Ovary (tissue), 1 donor: ENCODE measurements at regions not wholly inside any gene's neighbourhood (a gene's known extent, or its start where the extent isn't known, plus 50 kb on each side); places are given as distances from the start of the nearest gene placed in this dataset.
"Not testable (repeated sequence)": the region's sequence is repeated elsewhere in the genome, so short reads cannot be mapped to it uniquely, and the experiment has no call there.

Experiments
- EP300 ChIP-seq: sonication (generic); formaldehyde crosslinking; IDR thresholded peaks from one replicate; pipeline ENCODE4 v1.6.1; 2017; ENCODE audit warnings: antibody characterized with exemption
- POLR2A ChIP-seq: fragments of 450-650 bp; IDR thresholded peaks from one replicate; pipeline ENCODE4 v1.6.1; 2017; ENCODE audit warnings: antibody characterized with exemption, mild to moderate bottlenecking, moderate library complexity

- TF ChIP-seq EP300, POLR2A: not testable (repeated sequence)
Measured at GRCh38 chr4:72686390-72686789, 117.4 kb upstream of the ADAMTS3 start.
